HEK293 (cell line): ENCODE measurements at regions not wholly inside any gene's neighbourhood (a gene's known extent, or its start where the extent isn't known, plus 50 kb on each side); places are given as distances from the start of the nearest gene placed in this dataset.

Source experiments
- CTCF ChIA-PET: fragments of 350-600 bp; formaldehyde crosslinking; extraction: SDS; loops from one replicate; lab custom pipeline; 2021; ENCODE audit warnings: antibody characterized with exemption; lab: Yijun Ruan, JAX
- POLR2A ChIA-PET: fragments of 300-600 bp; formaldehyde crosslinking; extraction: SDS; loops from one replicate; lab custom pipeline; 2020; ENCODE audit warnings: antibody characterized with exemption, inconsistent platforms; lab: Yijun Ruan, JAX
- H3K27ac ChIP-seq: fragments of 200-500 bp; sonication (Bioruptor generic); 2 replicates; pipeline ENCODE4 v1.5.1; 2014; ENCODE audit warnings: low read depth, low read length, control low read depth, inconsistent platforms; ENCODE audit errors: extremely low read depth
- H3K36me3 ChIP-seq, 2 experiments: fragments of 200-500 bp in 1 of 2; sonication (Bioruptor generic) in 1 of 2; 1 replicate in 1 of 2; 2 replicates in 1 of 2; pipeline ENCODE4 v1.5.1; 2014 to 2017; ENCODE audit warnings: inconsistent platforms in 2 of 2, low read length in 2 of 2; ENCODE audit not compliant: control insufficient read depth in 2 of 2, insufficient read depth in 1 of 2
- H3K4me1 ChIP-seq: fragments of 200-500 bp; sonication (Bioruptor generic); 2 replicates; pipeline ENCODE4 v1.5.1; 2014; ENCODE audit warnings: mild to moderate bottlenecking, low read length, inconsistent platforms; ENCODE audit not compliant: control insufficient read depth, insufficient read depth
- H3K4me3 ChIP-seq: 2 replicates; pipeline ENCODE4 v1.5.1; 2011; ENCODE audit warnings: low read depth, mild to moderate bottlenecking, control low read depth, low read length, moderate library complexity
- H3K9me3 ChIP-seq: fragments of 200-500 bp; sonication (Bioruptor generic); 2 replicates; pipeline ENCODE4 v1.5.1; 2014; ENCODE audit warnings: low read depth, low read length, inconsistent platforms; ENCODE audit not compliant: control insufficient read depth, insufficient read depth
- FEZF1 ChIP-seq: fragments of 450-650 bp; formaldehyde crosslinking; IDR thresholded peaks from 2 replicates; pipeline ENCODE4 v1.5.1; 2016; ENCODE audit warnings: missing biosample characterization, missing genetic modification characterization
- GLI4 ChIP-seq: fragments of 450-650 bp; formaldehyde crosslinking; IDR thresholded peaks from 2 replicates; pipeline ENCODE4 v1.5.1; 2016; ENCODE audit warnings: missing biosample characterization, missing genetic modification characterization
- HOXA7 ChIP-seq: sonication (generic); formaldehyde crosslinking; IDR thresholded peaks from 2 replicates; pipeline ENCODE4 v1.8.1; 2022; ENCODE audit warnings: missing genetic modification reagents, borderline replicate concordance
- KLF9 ChIP-seq: fragments of 450-650 bp; formaldehyde crosslinking; IDR thresholded peaks from 2 replicates; pipeline ENCODE4 v1.5.1; 2016; ENCODE audit warnings: missing biosample characterization, missing genetic modification characterization, low read depth
- MYNN ChIP-seq: fragments of 450-650 bp; formaldehyde crosslinking; IDR thresholded peaks from 2 replicates; pipeline ENCODE4 v1.5.1; 2016; ENCODE audit warnings: missing biosample characterization, missing genetic modification characterization, borderline replicate concordance
- PRDM1 ChIP-seq: fragments of 450-650 bp; formaldehyde crosslinking; IDR thresholded peaks from 2 replicates; pipeline ENCODE4; 2016; ENCODE audit warnings: missing biosample characterization, missing genetic modification characterization
- PRDM2 ChIP-seq: fragments of 450-650 bp; formaldehyde crosslinking; IDR thresholded peaks from 2 replicates; pipeline ENCODE4 v1.5.1; 2016; ENCODE audit warnings: missing biosample characterization, missing genetic modification characterization, borderline replicate concordance
- ZBTB1 ChIP-seq: fragments of 450-650 bp; formaldehyde crosslinking; IDR thresholded peaks from 2 replicates; pipeline ENCODE4 v1.5.1; 2016; ENCODE audit warnings: missing biosample characterization, missing genetic modification characterization
- ZBTB11 ChIP-seq: fragments of 450-650 bp; formaldehyde crosslinking; conservative IDR thresholded peaks from 2 replicates; pipeline ENCODE4 v1.5.1; 2016; ENCODE audit warnings: low read depth, missing biosample characterization, missing genetic modification characterization
- ZBTB21 ChIP-seq: fragments of 450-650 bp; formaldehyde crosslinking; IDR thresholded peaks from 2 replicates; pipeline ENCODE4 v1.5.1; 2017; ENCODE audit warnings: missing biosample characterization, missing genetic modification characterization
- ZFHX2 ChIP-seq: fragments of 450-650 bp; formaldehyde crosslinking; conservative IDR thresholded peaks from 2 replicates; pipeline ENCODE4 v1.5.1; 2016; ENCODE audit warnings: missing biosample characterization, missing genetic modification characterization
- ZNF155 ChIP-seq: fragments of 450-650 bp; formaldehyde crosslinking; IDR thresholded peaks from 2 replicates; pipeline ENCODE4 v1.5.1; 2016; ENCODE audit warnings: missing biosample characterization, missing genetic modification characterization
- ZNF175 ChIP-seq: fragments of 450-650 bp; formaldehyde crosslinking; IDR thresholded peaks from 2 replicates; pipeline ENCODE4 v1.5.1; 2016; ENCODE audit warnings: missing biosample characterization, missing genetic modification characterization
- ZNF26 ChIP-seq: fragments of 450-650 bp; formaldehyde crosslinking; IDR thresholded peaks from 2 replicates; pipeline ENCODE4 v1.5.1; 2016; ENCODE audit warnings: missing biosample characterization, missing genetic modification characterization
- ZNF292 ChIP-seq: fragments of 450-650 bp; formaldehyde crosslinking; IDR thresholded peaks from 2 replicates; pipeline ENCODE4 v1.5.1; 2016; ENCODE audit warnings: low read depth, missing biosample characterization, missing genetic modification characterization, borderline replicate concordance
- ZNF350 ChIP-seq: fragments of 450-650 bp; formaldehyde crosslinking; IDR thresholded peaks from 2 replicates; pipeline ENCODE4 v1.5.0; 2017; ENCODE audit warnings: missing biosample characterization, mild to moderate bottlenecking, missing genetic modification characterization
- ZNF366 ChIP-seq: fragments of 450-650 bp; formaldehyde crosslinking; conservative IDR thresholded peaks from 2 replicates; pipeline ENCODE4 v1.5.1; 2016; ENCODE audit warnings: missing biosample characterization, missing genetic modification characterization
- ZNF426 ChIP-seq: fragments of 450-650 bp; formaldehyde crosslinking; IDR thresholded peaks from 2 replicates; pipeline ENCODE4 v1.5.1; 2017; ENCODE audit warnings: missing biosample characterization, missing genetic modification characterization, mild to moderate bottlenecking, inconsistent platforms, moderate library complexity
- ZNF488 ChIP-seq: fragments of 450-650 bp; formaldehyde crosslinking; IDR thresholded peaks from 2 replicates; pipeline ENCODE4 v1.5.1; 2016; ENCODE audit warnings: missing biosample characterization, missing genetic modification characterization
- ZNF510 ChIP-seq: fragments of 450-650 bp; formaldehyde crosslinking; IDR thresholded peaks from 2 replicates; pipeline ENCODE4 v1.5.1; 2018; ENCODE audit warnings: mild to moderate bottlenecking, missing genetic modification characterization, missing biosample characterization; ENCODE audit not compliant: insufficient replicate concordance
- ZNF596 ChIP-seq: fragments of 450-650 bp; IDR thresholded peaks from 2 replicates; pipeline ENCODE4 v1.5.0; 2018; ENCODE audit warnings: missing biosample characterization, mild to moderate bottlenecking, missing genetic modification characterization, moderate library complexity
- ZNF600 ChIP-seq: fragments of 450-650 bp; formaldehyde crosslinking; IDR thresholded peaks from 2 replicates; pipeline ENCODE4 v1.5.1; 2016; ENCODE audit warnings: missing biosample characterization, missing genetic modification characterization
- ZNF626 ChIP-seq: fragments of 450-650 bp; sonication (Bioruptor Pico); formaldehyde crosslinking; IDR thresholded peaks from 2 replicates; pipeline ENCODE4 v1.5.1; 2018; ENCODE audit warnings: missing biosample characterization, missing genetic modification characterization, inconsistent platforms
- ZNF654 ChIP-seq: fragments of 450-650 bp; formaldehyde crosslinking; IDR thresholded peaks from 2 replicates; pipeline ENCODE4 v1.5.1; 2016; ENCODE audit warnings: low read depth, missing biosample characterization, missing genetic modification characterization
- ZNF658 ChIP-seq: fragments of 450-650 bp; formaldehyde crosslinking; IDR thresholded peaks from 2 replicates; pipeline ENCODE4; 2016; ENCODE audit warnings: missing biosample characterization, missing genetic modification characterization

GRCh38 chr7:121452389-121452788, 56.3 kb upstream of the FAM3C start:
- TF ChIP-seq ZNF488 (tag by site-specific recombination) (no peak), ZBTB21 (tag by site-specific recombination) (no peak), ZFHX2 (tag by site-specific recombination) (no peak), ZNF175 (tag by site-specific recombination) (no peak), GLI4 (tag by site-specific recombination) (no peak), ZNF596 (tag by site-specific recombination) (no peak), HOXA7 (CRISPR knock-in tag) (no peak), ZBTB11 (tag by site-specific recombination) (no peak), ZNF658 (no peak), ZNF366 (tag by site-specific recombination) (no peak), ZNF292 (no peak), ZNF510 (tag by site-specific recombination) (no peak), PRDM1 (tag by site-specific recombination) (no peak), ZNF626 (tag by site-specific recombination) (no peak), ZNF654 (tag by site-specific recombination) (no peak), ZNF600 (no peak), ZNF155 (tag by site-specific recombination) (no peak), ZNF350 (tag by site-specific recombination) (no peak), ZBTB1 (tag by site-specific recombination) (no peak)
- ChIA-PET CTCF (no interaction called here), POLR2A (no interaction called here)
- Histone ChIP-seq H3K9me3 (no peaks in the 10 kb centered on the region), H3K36me3 (no peaks in the 10 kb centered on the region), H3K4me3 (no peak overlapping the region), H3K27ac (no peak overlapping the region), H3K4me1 (no peaks in the 10 kb centered on the region)

GRCh38 chr7:121451367-121452094, 55.4 kb upstream of the FAM3C start:
- CTCF ChIA-PET = no interaction called here
- H3K27ac ChIP-seq = no peak overlapping the region
- H3K36me3 ChIP-seq = no peaks in the 10 kb centered on the region
- no peak overlapping the region for H3K4me3 ChIP-seq
- POLR2A ChIA-PET = no interaction called here
- H3K9me3 ChIP-seq = no peaks in the 10 kb centered on the region
- no peaks in the 10 kb centered on the region for H3K4me1 ChIP-seq
- TF ChIP-seq MYNN (tag by site-specific recombination) (no peak), KLF9 (tag by site-specific recombination) (no peak), FEZF1 (tag by site-specific recombination) (no peak), ZNF26 (tag by site-specific recombination) (no peak), ZNF426 (tag by site-specific recombination) (no peak), PRDM2 (no peak)
